K562 (cell line): ENCODE measurements at regions not wholly inside any gene's neighbourhood (a gene's known extent, or its start where the extent isn't known, plus 50 kb on each side); places are given as distances from the start of the nearest gene placed in this dataset.

Experiments used
- ATAC-seq: fragments of 200-7000 bp; cut with Tn5 transposase; 3 replicates; pipeline ENCODE4 v1.9.1; 2020; ENCODE audit warnings: moderate library complexity
- BruUV-seq: library from RNA; stranded (reverse); fragments of 400-500 nt; replicated peaks from 2 replicates; lab custom pipeline; 2021; lab: Mats Ljungman, UMichigan
- CTCF ChIA-PET: fragments of 300-600 bp; formaldehyde crosslinking; extraction: SDS; loops from one replicate; lab custom pipeline; 2021; ENCODE audit warnings: low intra/inter-chr PET ratio; lab: Yijun Ruan, JAX
- POLR2A ChIA-PET: fragments of 300-600, 350-650 bp; sonication (Branson Sonifier 250); formaldehyde crosslinking; extraction: SDS; loops from one replicate; lab custom pipeline; 2021; ENCODE audit warnings: antibody characterized with exemption, inconsistent platforms; lab: Yijun Ruan, JAX
- DNase-seq, 4 experiments: peaks; one replicate each; pipeline versions ENCODE4 v3.0.0 to v3.0.0-alpha.2; 2011 to 2018; ENCODE audit warnings: low spot score in 3 of 4, mixed read lengths in 3 of 4; ENCODE audit errors: extremely low read depth in 1 of 4
- FAIRE-seq: peaks from 2 replicates; lab custom pipeline; 2011; peaks lifted over from hg19 to GRCh38; lab: Jason Lieb, UNC
- H2AFZ ChIP-seq: 2 replicates; pipeline ENCODE4 v1.6.0; 2011; ENCODE audit warnings: low read depth, low read length, control low read depth, inconsistent platforms
- H3K27ac ChIP-seq: fragments of 200-600 bp; 3 replicates; pipeline ENCODE4 v1.8.0; 2011; ENCODE audit warnings: low read depth, mild to moderate bottlenecking, control low read depth, inconsistent platforms, low read length, moderate library complexity, mixed read lengths; ENCODE audit errors: extremely low read depth
- H3K27me3 ChIP-seq, 2 experiments: fragments of 300-600 bp in 1 of 2; 2 replicates in 1 of 2; 3 replicates in 1 of 2; pipeline versions ENCODE4 v1.6.0 to v1.8.0; 2011; ENCODE audit warnings: inconsistent platforms in 2 of 2, low read length in 2 of 2, mild to moderate bottlenecking in 1 of 2, mixed read lengths in 1 of 2, moderate library complexity in 1 of 2; ENCODE audit not compliant: control insufficient read depth in 2 of 2, insufficient read depth in 2 of 2
- H3K36me3 ChIP-seq: fragments of 300-600 bp; 3 replicates; pipeline ENCODE4 v1.8.0; 2011; ENCODE audit warnings: mild to moderate bottlenecking, low read length, inconsistent platforms; ENCODE audit not compliant: control insufficient read depth, insufficient read depth
- H3K4me1 ChIP-seq, 2 experiments: fragments of 200-600 bp in 1 of 2; replicated peaks in 1 of 2; 2 replicates in 1 of 2; 3 replicates in 1 of 2; pipeline versions ENCODE4 v1.5.1 to v1.8.0; 2011; ENCODE audit warnings: inconsistent platforms in 2 of 2, low read length in 2 of 2, mild to moderate bottlenecking in 1 of 2, mixed read lengths in 1 of 2, moderate library complexity in 1 of 2; ENCODE audit not compliant: control insufficient read depth in 2 of 2, insufficient read depth in 2 of 2
- H3K4me2 ChIP-seq: 2 replicates; pipeline ENCODE4 v1.6.1; 2011; ENCODE audit warnings: low read length, control low read depth, inconsistent platforms, mixed read lengths; ENCODE audit not compliant: insufficient read depth
- H3K4me3 ChIP-seq: fragments of 200-600 bp; sonication (generic), shearing (Covaris generic); 2 replicates; pipeline ENCODE4 v1.5.1; 2016; ENCODE audit warnings: control low read depth, inconsistent platforms
- H3K79me2 ChIP-seq: fragments of 200-600 bp; 3 replicates; pipeline ENCODE4 v1.8.0; 2011; ENCODE audit warnings: low read length, inconsistent platforms; ENCODE audit not compliant: control insufficient read depth, insufficient read depth
- H3K9ac ChIP-seq, 2 experiments: 2 replicates each; pipeline versions ENCODE4 v1.6.0 to v1.6.1; 2011; ENCODE audit warnings: low read depth in 2 of 2, low read length in 2 of 2, control low read depth in 1 of 2, inconsistent platforms in 1 of 2, mild to moderate bottlenecking in 1 of 2, mixed read lengths in 1 of 2; ENCODE audit not compliant: insufficient read depth in 1 of 2
- H3K9me1 ChIP-seq: one replicate; pipeline ENCODE4 v1.6.0; 2011; ENCODE audit warnings: inconsistent platforms, mild to moderate bottlenecking, low read length, moderate library complexity; ENCODE audit not compliant: control insufficient read depth, insufficient read depth
- H3K9me3 ChIP-seq: replicated peaks from 2 replicates; pipeline ENCODE4 v1.5.1; 2011; ENCODE audit warnings: low read depth, low read length, inconsistent platforms; ENCODE audit not compliant: control insufficient read depth, insufficient read depth
- H4K20me1 ChIP-seq: replicated peaks from 2 replicates; pipeline ENCODE4 v1.6.1; 2011; ENCODE audit warnings: low read length, inconsistent platforms, mixed read lengths; ENCODE audit not compliant: control insufficient read depth, insufficient read depth
- BMI1 ChIP-seq: fragments of 150-350 bp; IDR thresholded peaks from 2 replicates; pipeline ENCODE4 v1.6.1; 2014; ENCODE audit warnings: low read length
- MAFF ChIP-seq: IDR thresholded peaks from 2 replicates; pipeline ENCODE4 v1.6.1; 2012; ENCODE audit warnings: low read length, improper control_type of control experiment
- NFE2L1 ChIP-seq: fragments of 450-650 bp; IDR thresholded peaks from 2 replicates; pipeline ENCODE4 v1.6.1; 2016; ENCODE audit warnings: missing genetic modification characterization, low read depth, mild to moderate bottlenecking, missing compliant biosample characterization, moderate library complexity, borderline replicate concordance
- SIRT6 ChIP-seq: IDR thresholded peaks from one replicate; pipeline ENCODE4 v1.6.1; 2012; ENCODE audit warnings: low read depth, mild to moderate bottlenecking, control low read depth, inconsistent platforms, low read length, moderate library complexity
- SMC3 ChIP-seq: conservative IDR thresholded peaks from 2 replicates; pipeline ENCODE4 v1.6.1; 2011; ENCODE audit warnings: low read depth, low read length, improper control_type of control experiment; ENCODE audit not compliant: insufficient read depth
- TRIM28 ChIP-seq: fragments of 450-650 bp; IDR thresholded peaks from 2 replicates; pipeline ENCODE4 v1.6.1; 2017
- ZNF384 ChIP-seq: IDR thresholded peaks from 2 replicates; pipeline ENCODE4 v1.6.1; 2012; ENCODE audit warnings: low read depth, low read length, improper control_type of control experiment
- WGBS: fragments of 100-300 bp; shearing (Covaris generic); methylation state at CpG from one replicate; pipeline ENCODE4 v1.1.6; 2016; ENCODE audit warnings: low coverage, mixed read lengths; ENCODE audit not compliant: insufficient coverage; ENCODE audit errors: missing lambda C conversion rate; 5-methylcytosine and 5-hydroxymethylcytosine counted together
- in situ Hi-C: fragments of 300-500 bp; cut with MboI; formaldehyde crosslinking; loops from 4 replicates; pipeline ENCODE4 v1.15.0; 2018; ENCODE audit warnings: inconsistent platforms, mixed read lengths
- intact Hi-C: fragments of 100-400 bp; cut with micrococcal nuclease; formaldehyde crosslinking; loops from 2 replicates; pipeline ENCODE4 v1.14.2; 2022
- TF ChIP-seq, protein P1 (sequence below): fragments of 450-650 bp; formaldehyde crosslinking; IDR thresholded peaks from 2 replicates; pipeline ENCODE4 v1.4.0; 2022; ENCODE audit warnings: missing genetic modification characterization
- TF ChIP-seq, protein P2 (sequence below): IDR thresholded peaks from 2 replicates; pipeline ENCODE4 v1.6.1; 2016; ENCODE audit warnings: missing genetic modification characterization, missing compliant biosample characterization

DNA sequence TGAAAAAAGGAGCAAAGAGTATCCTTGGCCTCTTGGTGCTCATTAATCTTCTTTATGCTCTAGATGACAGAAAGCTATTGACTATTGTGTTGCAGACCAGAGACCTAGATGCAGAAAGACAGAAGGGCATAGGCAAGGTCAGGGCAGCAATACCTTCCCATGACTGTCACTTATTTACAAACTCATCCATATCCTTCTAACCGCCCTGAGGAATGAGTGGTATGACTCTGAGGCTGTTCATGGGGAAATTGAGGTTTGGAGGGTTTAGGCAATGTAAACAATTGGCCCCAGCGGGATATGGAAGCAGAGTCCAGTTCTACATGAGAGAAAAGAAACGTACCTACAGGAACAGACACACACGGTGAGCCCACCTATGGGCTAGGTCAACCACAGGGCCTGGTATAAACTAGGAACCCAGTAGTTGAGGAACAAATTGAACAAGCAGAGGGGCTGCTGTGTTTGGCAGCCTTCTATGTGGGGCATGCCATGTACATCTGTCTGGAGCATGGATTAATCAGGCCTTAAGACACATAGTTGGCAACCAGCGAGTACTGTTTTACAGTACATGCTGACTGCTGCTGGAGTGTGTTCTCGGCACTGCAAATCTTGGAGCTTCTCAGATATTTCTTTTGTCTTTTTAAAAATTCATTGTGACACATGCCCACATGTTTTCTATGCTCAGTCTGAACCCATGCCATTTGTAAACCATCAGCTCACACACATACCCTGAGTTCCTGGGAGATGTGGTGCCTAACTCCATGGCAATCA lies 159.7 kb upstream of the NTF3 start:
- BruUV-seq = no TSS peak
- no peak for ATAC-seq
- H3K27ac ChIP-seq = no peak overlapping the region
- H3K9me1 ChIP-seq = no peaks in the 10 kb centered on the region
- ChIA-PET CTCF (no interaction called here), POLR2A (interaction anchor here (0.6 kb wide), 1 partner anchor 43 kb away, joined by 3 read pairs; no protein-coding TSS in a partner anchor)
- 14% methylated on average over 4 of the region's 6 CpGs for WGBS
- no peak overlapping the region for H3K9ac ChIP-seq
- no peaks in the 10 kb centered on the region for H3K79me2 ChIP-seq
- no peaks in the 10 kb centered on the region; a peak in 1 of 5 replicates for H3K4me1 ChIP-seq
- H3K27me3 ChIP-seq = no peaks in the 10 kb centered on the region; a peak in 1 of 5 replicates
- no peak for FAIRE-seq
- H3K4me3 ChIP-seq = no peak overlapping the region
- H3K9me3 ChIP-seq = no peaks in the 10 kb centered on the region
- in situ Hi-C loops = no loop called here
- no peaks in the 10 kb centered on the region for H3K36me3 ChIP-seq
- TF ChIP-seq BMI1 (no peak), TRIM28 (no peak), SMC3 (no peak), NFE2L1 (tag) (no peak), ZNF384 (no peak), MAFF (no peak), SIRT6 (no peak)
- TF ChIP-seq, protein P1, sequence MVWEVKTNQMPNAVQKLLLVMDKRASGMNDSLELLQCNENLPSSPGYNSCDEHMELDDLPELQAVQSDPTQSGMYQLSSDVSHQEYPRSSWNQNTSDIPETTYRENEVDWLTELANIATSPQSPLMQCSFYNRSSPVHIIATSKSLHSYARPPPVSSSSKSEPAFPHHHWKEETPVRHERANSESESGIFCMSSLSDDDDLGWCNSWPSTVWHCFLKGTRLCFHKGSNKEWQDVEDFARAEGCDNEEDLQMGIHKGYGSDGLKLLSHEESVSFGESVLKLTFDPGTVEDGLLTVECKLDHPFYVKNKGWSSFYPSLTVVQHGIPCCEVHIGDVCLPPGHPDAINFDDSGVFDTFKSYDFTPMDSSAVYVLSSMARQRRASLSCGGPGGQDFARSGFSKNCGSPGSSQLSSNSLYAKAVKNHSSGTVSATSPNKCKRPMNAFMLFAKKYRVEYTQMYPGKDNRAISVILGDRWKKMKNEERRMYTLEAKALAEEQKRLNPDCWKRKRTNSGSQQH (CRISPR knock-in tag) = no peak
- TF ChIP-seq, protein P2, sequence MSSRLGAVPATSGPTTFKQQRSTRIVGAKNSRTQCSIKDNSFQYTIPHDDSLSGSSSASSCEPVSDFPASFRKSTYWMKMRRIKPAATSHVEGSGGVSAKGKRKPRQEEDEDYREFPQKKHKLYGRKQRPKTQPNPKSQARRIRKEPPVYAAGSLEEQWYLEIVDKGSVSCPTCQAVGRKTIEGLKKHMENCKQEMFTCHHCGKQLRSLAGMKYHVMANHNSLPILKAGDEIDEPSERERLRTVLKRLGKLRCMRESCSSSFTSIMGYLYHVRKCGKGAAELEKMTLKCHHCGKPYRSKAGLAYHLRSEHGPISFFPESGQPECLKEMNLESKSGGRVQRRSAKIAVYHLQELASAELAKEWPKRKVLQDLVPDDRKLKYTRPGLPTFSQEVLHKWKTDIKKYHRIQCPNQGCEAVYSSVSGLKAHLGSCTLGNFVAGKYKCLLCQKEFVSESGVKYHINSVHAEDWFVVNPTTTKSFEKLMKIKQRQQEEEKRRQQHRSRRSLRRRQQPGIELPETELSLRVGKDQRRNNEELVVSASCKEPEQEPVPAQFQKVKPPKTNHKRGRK (tag) = no peak
- intact Hi-C loops = no loop called here
- H3K4me2 ChIP-seq = no peak overlapping the region
- DNase-seq = no peak
- no peak overlapping the region for H2AFZ ChIP-seq
- no peaks in the 10 kb centered on the region for H4K20me1 ChIP-seq
